ENCODE measurements at regions not wholly inside any gene's neighbourhood (a gene's known extent, or its start where the extent isn't known, plus 50 kb on each side); places are given as distances from the start of the nearest gene placed in this dataset.

GRCh38 chr1:199724049-199724448, 303.5 kb upstream of the NR5A2 start:
- no peak for DNase-seq
- intact Hi-C loops (cut with micrococcal nuclease; ENCODE audit: unreplicated experiment), result no loop called here
- no peaks in the 10 kb centered on the region for H3K9me3 Mint-ChIP-seq (ENCODE audit: unreplicated experiment)
- Histone ChIP-seq H3K36me3 (ENCODE audit: control insufficient read depth, insufficient read depth, low read length) (no peaks in the 10 kb centered on the region), H3K27me3 (replicated peaks; ENCODE audit: control insufficient read depth, insufficient read depth, low read length) (no peaks in the 10 kb centered on the region), H3K9me3 (no peaks in the 10 kb centered on the region), H3K4me3 (ENCODE audit: low read depth, low read length) (no peak overlapping the region), H3K4me1 (peaks cover 6% of the 10 kb centered on the region; the same call in 1 of the 2 replicates)
- no TSS peak for BruUV-seq (replicated peaks)
- ChIA-PET CTCF (no interaction called here), POLR2A (no interaction called here)
- H3K4me1 Mint-ChIP-seq (ENCODE audit: low read depth, unreplicated experiment), result no peaks in the 10 kb centered on the region
- H3K36me3 Mint-ChIP-seq (ENCODE audit: insufficient read depth, unreplicated experiment), result no peaks in the 10 kb centered on the region
- no peak overlapping the region for H3K27ac Mint-ChIP-seq (ENCODE audit: unreplicated experiment)
- peaks cover 3% of the 10 kb centered on the region for H3K27me3 Mint-ChIP-seq (ENCODE audit: insufficient read depth, unreplicated experiment)
- no peak overlapping the region for H3K4me3 Mint-ChIP-seq (ENCODE audit: unreplicated experiment)
- no peak for TF ChIP-seq CTCF (IDR thresholded peaks at IDR 0.05; ENCODE audit: insufficient read depth in 1 of 2, low read depth in 1 of 2, low read length in 1 of 2, severe bottlenecking in 1 of 2, unreplicated experiment in 1 of 2)

DNA sequence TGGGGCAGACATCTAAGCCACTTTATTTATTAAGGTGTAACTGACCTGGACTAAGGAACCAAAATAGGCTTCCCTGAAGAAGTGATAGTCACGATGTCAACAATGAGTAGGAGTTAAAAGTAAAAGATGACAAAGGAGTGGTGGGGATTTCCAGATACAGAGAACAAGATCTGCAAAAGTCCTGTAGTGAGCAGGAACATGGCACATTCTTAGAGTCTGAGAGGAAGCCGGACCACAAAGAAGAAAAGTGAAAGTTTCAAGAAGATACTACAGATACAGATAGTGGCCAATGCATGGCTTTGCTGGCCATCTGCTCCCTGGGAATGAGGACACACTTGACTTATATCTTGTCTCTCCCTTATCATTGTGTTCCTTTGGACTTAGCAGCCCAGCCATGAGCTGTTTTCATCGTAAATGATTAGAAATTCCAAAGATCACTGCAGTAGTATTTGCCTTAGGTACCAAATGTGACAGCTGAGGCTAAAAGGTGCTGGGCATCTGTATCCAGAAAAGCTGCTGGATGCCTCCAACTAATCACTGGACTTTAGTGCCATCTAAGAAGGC, 302.4 kb upstream of the NR5A2 start:
- TF ChIP-seq CTCF (IDR thresholded peaks at IDR 0.05; ENCODE audit: insufficient read depth in 1 of 2, low read depth in 1 of 2, low read length in 1 of 2, severe bottlenecking in 1 of 2, unreplicated experiment in 1 of 2), result no peak
- H3K36me3 Mint-ChIP-seq (ENCODE audit: insufficient read depth, unreplicated experiment), result no peaks in the 10 kb centered on the region
- ChIA-PET POLR2A (no interaction called here), CTCF (no interaction called here)
- Histone ChIP-seq H3K4me3 (ENCODE audit: low read depth, low read length) (no peak overlapping the region), H3K9me3 (no peaks in the 10 kb centered on the region), H3K4me1 (peaks cover 6% of the 10 kb centered on the region; the same call in 1 of the 2 replicates), H3K27me3 (replicated peaks; ENCODE audit: control insufficient read depth, insufficient read depth, low read length) (no peaks in the 10 kb centered on the region), H3K36me3 (ENCODE audit: control insufficient read depth, insufficient read depth, low read length) (no peaks in the 10 kb centered on the region)
- intact Hi-C loops (cut with micrococcal nuclease; ENCODE audit: unreplicated experiment), result no loop called here
- DNase-seq, result no peak
- no peak overlapping the region for H3K27ac Mint-ChIP-seq (ENCODE audit: unreplicated experiment)
- no TSS peak for BruUV-seq (replicated peaks)
- H3K4me1 Mint-ChIP-seq (ENCODE audit: low read depth, unreplicated experiment), result no peaks in the 10 kb centered on the region
- peaks cover 3% of the 10 kb centered on the region for H3K27me3 Mint-ChIP-seq (ENCODE audit: insufficient read depth, unreplicated experiment)
- no peak overlapping the region for H3K4me3 Mint-ChIP-seq (ENCODE audit: unreplicated experiment)
- H3K9me3 Mint-ChIP-seq (ENCODE audit: unreplicated experiment), result no peaks in the 10 kb centered on the region

DNA sequence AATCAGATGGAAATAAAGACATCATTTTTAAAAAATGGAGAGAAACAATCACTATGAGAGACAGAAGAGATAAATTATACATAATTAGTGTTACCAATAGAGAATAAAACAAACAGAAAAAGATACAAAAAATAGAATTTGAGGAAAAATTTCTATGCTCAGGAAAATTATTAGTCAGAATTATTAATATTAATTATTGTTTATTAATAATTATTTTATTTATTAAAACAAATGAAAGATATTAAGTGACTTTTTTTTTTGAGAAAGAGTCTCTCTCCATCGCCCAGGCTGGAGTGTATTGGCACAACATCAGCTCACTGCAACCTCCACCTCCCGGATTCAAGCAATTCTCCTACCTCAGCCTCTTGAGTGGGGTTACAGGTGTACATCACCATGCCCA, 299.8 kb upstream of the NR5A2 start:
- no peaks in the 10 kb centered on the region for H3K36me3 Mint-ChIP-seq (ENCODE audit: insufficient read depth, unreplicated experiment)
- intact Hi-C loops (cut with micrococcal nuclease; ENCODE audit: unreplicated experiment), result no loop called here
- Histone ChIP-seq H3K36me3 (ENCODE audit: control insufficient read depth, insufficient read depth, low read length) (no peaks in the 10 kb centered on the region), H3K4me3 (ENCODE audit: low read depth, low read length) (no peak overlapping the region), H3K9me3 (no peaks in the 10 kb centered on the region), H3K4me1 (peaks cover 6% of the 10 kb centered on the region; the same call in 1 of the 2 replicates), H3K27me3 (replicated peaks; ENCODE audit: control insufficient read depth, insufficient read depth, low read length) (no peaks in the 10 kb centered on the region)
- CTCF ChIA-PET, result no interaction called here
- no peaks in the 10 kb centered on the region for H3K4me1 Mint-ChIP-seq (ENCODE audit: low read depth, unreplicated experiment)
- H3K9me3 Mint-ChIP-seq (ENCODE audit: unreplicated experiment), result no peaks in the 10 kb centered on the region
- TF ChIP-seq CTCF (IDR thresholded peaks at IDR 0.05; ENCODE audit: insufficient read depth in 1 of 2, low read depth in 1 of 2, low read length in 1 of 2, severe bottlenecking in 1 of 2, unreplicated experiment in 1 of 2), result no peak
- peaks cover 3% of the 10 kb centered on the region for H3K27me3 Mint-ChIP-seq (ENCODE audit: insufficient read depth, unreplicated experiment)
- POLR2A ChIA-PET, result no interaction called here
- BruUV-seq (replicated peaks), result no TSS peak
- H3K27ac Mint-ChIP-seq (ENCODE audit: unreplicated experiment), result no peak overlapping the region
- DNase-seq, result no peak
- H3K4me3 Mint-ChIP-seq (ENCODE audit: unreplicated experiment), result no peak overlapping the region

All from Caco-2 (cell line).